PC-3 (cell line): ENCODE measurements at regions not wholly inside any gene's neighbourhood (a gene's known extent, or its start where the extent isn't known, plus 50 kb on each side); places are given as distances from the start of the nearest gene placed in this dataset.

Experiments
- ATAC-seq: fragments of 200-7000 bp; cut with Tn5 transposase; 2 replicates; pipeline ENCODE4 v1.9.1; 2020; ENCODE audit warnings: mild to moderate bottlenecking, moderate library complexity
- BruUV-seq: library from RNA; stranded (reverse); fragments of 400-500 nt; replicated peaks from 2 replicates; lab custom pipeline; 2021; lab: Mats Ljungman, UMichigan
- CTCF ChIA-PET: fragments of 300-600 bp; sonication (Branson Sonifier 250); formaldehyde crosslinking; loops from one replicate; lab custom pipeline; 2022; ENCODE audit warnings: antibody characterized with exemption; lab: Charles Lee
- POLR2A ChIA-PET: fragments of 300-600 bp; sonication (Branson Sonifier 250); formaldehyde crosslinking; loops from one replicate; lab custom pipeline; 2022; ENCODE audit warnings: antibody characterized with exemption; ENCODE audit not compliant: unreplicated experiment; lab: Charles Lee
- DNase-seq: peaks from one replicate; pipeline ENCODE4 v3.0.0-alpha.2; 2015
- H2AFZ ChIP-seq: fragments of 300-600 bp; sonication (generic); 2 replicates; pipeline ENCODE4 v1.6.0; 2016; ENCODE audit warnings: antibody characterized with exemption, low read length
- H3F3A ChIP-seq: fragments of 300-600 bp; sonication (generic); one replicate; pipeline ENCODE4 v1.6.0; 2017; ENCODE audit warnings: antibody characterized with exemption, low read length, control low read depth, mild to moderate bottlenecking; ENCODE audit not compliant: unreplicated experiment
- H3K27ac ChIP-seq: fragments of 300-600 bp; sonication (generic); 2 replicates; pipeline ENCODE4 v1.5.1; 2016; ENCODE audit warnings: mild to moderate bottlenecking, low read length
- H3K27me3 ChIP-seq: fragments of 300-600 bp; sonication (generic); 2 replicates; pipeline ENCODE4 v1.6.1; 2016; ENCODE audit warnings: low read length, mixed read lengths
- H3K36me3 ChIP-seq: fragments of 300-600 bp; sonication (generic); 2 replicates; pipeline ENCODE4 v1.6.1; 2016; ENCODE audit warnings: low read depth, mixed run types, low read length, mixed read lengths
- H3K4me1 ChIP-seq: fragments of 300-600 bp; sonication (generic); 2 replicates; pipeline ENCODE4 v1.5.1; 2016; ENCODE audit warnings: low read length; ENCODE audit not compliant: insufficient read depth
- H3K4me2 ChIP-seq: fragments of 300-600 bp; sonication (generic); 2 replicates; pipeline ENCODE4 v1.6.0; 2016; ENCODE audit warnings: low read length
- H3K4me3 ChIP-seq: fragments of 300-600 bp; sonication (generic); 2 replicates; pipeline ENCODE4 v1.5.1; 2016; ENCODE audit warnings: mild to moderate bottlenecking, low read length, mixed read lengths
- H3K79me2 ChIP-seq: fragments of 300-600 bp; sonication (generic); 2 replicates; pipeline ENCODE4 v1.6.1; 2017; ENCODE audit warnings: low read length, mixed read lengths
- H3K9ac ChIP-seq: fragments of 300-600 bp; sonication (generic); 2 replicates; pipeline ENCODE4 v1.6.0; 2016; ENCODE audit warnings: mild to moderate bottlenecking, low read length
- H3K9me2 ChIP-seq: fragments of 300-600 bp; sonication (generic); replicated peaks from 2 replicates; pipeline ENCODE4 v1.6.1; 2016; ENCODE audit warnings: mixed run types, low read length, mixed read lengths
- H3K9me3 ChIP-seq: fragments of 300-600 bp; sonication (generic); 2 replicates; pipeline ENCODE4 v1.6.1; 2016; ENCODE audit warnings: low read length, mixed read lengths
- H4K20me1 ChIP-seq: fragments of 300-600 bp; sonication (generic); 2 replicates; pipeline ENCODE4 v1.6.1; 2016; ENCODE audit warnings: low read length, mixed read lengths
- EZH2 ChIP-seq: fragments of 300-600 bp; sonication (generic); IDR thresholded peaks from one replicate; pipeline ENCODE4 v1.6.1; 2017; ENCODE audit warnings: antibody characterized with exemption, mild to moderate bottlenecking, low read length; ENCODE audit not compliant: unreplicated experiment
- EZH2phosphoT487 ChIP-seq: fragments of 300-600 bp; sonication (generic); IDR thresholded peaks from 2 replicates; pipeline ENCODE4 v1.6.1; 2018; ENCODE audit warnings: mild to moderate bottlenecking, antibody characterized with exemption, low read length, borderline replicate concordance
- intact Hi-C: fragments of 100-400 bp; cut with micrococcal nuclease; formaldehyde crosslinking; loops from 2 replicates; pipeline ENCODE4 v1.9.0; 2023
- TF ChIP-seq, protein P1 (sequence below): fragments of 300-600 bp; sonication (generic); conservative IDR thresholded peaks from 2 replicates; pipeline ENCODE4 v1.5.1; 2017; ENCODE audit warnings: antibody characterized with exemption, low read depth, mild to moderate bottlenecking, low read length

DNA sequence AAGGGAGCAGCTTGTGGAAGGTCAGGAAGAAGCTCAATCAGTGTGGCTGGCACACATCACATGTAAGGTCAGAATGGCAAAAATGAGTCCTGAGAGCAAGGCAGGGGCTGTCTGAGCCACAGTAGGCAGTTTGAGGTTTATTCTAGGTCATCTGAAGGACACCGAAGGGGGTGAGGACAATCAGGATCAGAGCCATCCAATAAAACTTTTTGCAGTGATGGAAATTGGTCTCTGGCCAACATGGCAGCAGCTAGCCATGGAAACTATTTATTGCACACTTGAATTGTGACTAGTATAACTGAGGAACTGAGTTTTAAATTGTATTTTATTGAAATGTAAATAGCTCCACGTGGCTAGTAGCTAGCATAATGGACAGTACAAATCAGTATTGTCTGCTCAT lies 97.0 kb upstream of the CACNA1E start:
- H3K27me3 ChIP-seq, result peaks cover 8% of the 10 kb centered on the region
- BruUV-seq, result no TSS peak
- no peaks in the 10 kb centered on the region for H3K4me1 ChIP-seq
- DNase-seq, result no peak
- no peaks in the 10 kb centered on the region for H3K79me2 ChIP-seq
- no peak for ATAC-seq
- no peaks in the 10 kb centered on the region for H3K36me3 ChIP-seq
- no peak overlapping the region for H3K27ac ChIP-seq
- TF ChIP-seq EZH2phosphoT487 (no peak), EZH2 (no peak)
- TF ChIP-seq, protein P1, sequence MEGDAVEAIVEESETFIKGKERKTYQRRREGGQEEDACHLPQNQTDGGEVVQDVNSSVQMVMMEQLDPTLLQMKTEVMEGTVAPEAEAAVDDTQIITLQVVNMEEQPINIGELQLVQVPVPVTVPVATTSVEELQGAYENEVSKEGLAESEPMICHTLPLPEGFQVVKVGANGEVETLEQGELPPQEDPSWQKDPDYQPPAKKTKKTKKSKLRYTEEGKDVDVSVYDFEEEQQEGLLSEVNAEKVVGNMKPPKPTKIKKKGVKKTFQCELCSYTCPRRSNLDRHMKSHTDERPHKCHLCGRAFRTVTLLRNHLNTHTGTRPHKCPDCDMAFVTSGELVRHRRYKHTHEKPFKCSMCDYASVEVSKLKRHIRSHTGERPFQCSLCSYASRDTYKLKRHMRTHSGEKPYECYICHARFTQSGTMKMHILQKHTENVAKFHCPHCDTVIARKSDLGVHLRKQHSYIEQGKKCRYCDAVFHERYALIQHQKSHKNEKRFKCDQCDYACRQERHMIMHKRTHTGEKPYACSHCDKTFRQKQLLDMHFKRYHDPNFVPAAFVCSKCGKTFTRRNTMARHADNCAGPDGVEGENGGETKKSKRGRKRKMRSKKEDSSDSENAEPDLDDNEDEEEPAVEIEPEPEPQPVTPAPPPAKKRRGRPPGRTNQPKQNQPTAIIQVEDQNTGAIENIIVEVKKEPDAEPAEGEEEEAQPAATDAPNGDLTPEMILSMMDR, result no peak
- no peaks in the 10 kb centered on the region for H3K9me3 ChIP-seq
- no peak overlapping the region for H3K4me2 ChIP-seq
- POLR2A ChIA-PET, result no interaction called here
- intact Hi-C loops, result no loop called here
- H3K9me2 ChIP-seq, result no peaks in the 10 kb centered on the region
- no peak overlapping the region for H2AFZ ChIP-seq
- CTCF ChIA-PET, result no interaction called here
- H3K9ac ChIP-seq, result no peak overlapping the region
- H4K20me1 ChIP-seq, result no peaks in the 10 kb centered on the region
- no peaks in the 10 kb centered on the region for H3F3A ChIP-seq
- no peak overlapping the region for H3K4me3 ChIP-seq

DNA sequence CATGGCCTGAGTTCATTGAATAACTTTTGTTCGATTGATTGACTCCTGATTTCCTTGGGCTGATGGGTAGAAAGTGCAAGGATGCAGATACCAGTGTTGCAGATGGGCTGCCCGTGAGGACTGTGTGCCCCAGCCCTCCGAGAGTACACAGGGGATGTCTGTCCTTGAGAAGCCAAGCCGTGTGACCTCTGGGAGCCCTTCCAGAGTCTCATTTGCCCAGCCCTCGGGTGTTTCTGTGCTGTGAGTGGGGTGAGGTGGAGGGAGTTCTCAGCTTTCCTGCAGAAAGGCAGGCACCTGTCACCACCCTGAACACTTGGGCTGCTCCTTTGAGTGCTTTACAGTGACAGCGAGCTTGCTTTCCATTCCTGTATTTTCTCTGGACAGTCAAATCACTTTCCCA lies 96.4 kb upstream of the CACNA1E start:
- Histone ChIP-seq H3F3A (no peaks in the 10 kb centered on the region), H3K27me3 (peaks cover 3% of the 10 kb centered on the region; the same call in 1 of the 2 replicates)
- intact Hi-C loops, result no loop called here

DNA sequence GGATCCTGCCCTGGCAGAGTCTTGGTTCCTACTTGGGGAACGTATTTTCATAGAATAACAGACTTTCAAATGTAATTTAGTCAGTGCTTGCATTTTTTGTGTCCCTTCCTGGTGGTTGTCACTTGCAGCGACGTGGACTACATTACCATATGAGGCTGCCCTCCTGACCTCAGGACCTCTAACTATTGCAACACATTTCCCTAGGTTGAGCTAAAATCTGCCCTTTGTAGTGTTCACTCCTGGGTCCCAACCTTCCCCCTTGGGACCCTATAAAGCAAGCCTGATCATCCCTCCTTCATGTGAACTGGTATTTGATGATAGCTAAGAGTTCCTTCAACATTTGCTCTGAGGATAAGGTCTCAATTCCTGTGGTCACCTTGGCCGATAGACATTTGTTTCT lies 95.6 kb upstream of the CACNA1E start:
- H4K20me1 ChIP-seq, result no peaks in the 10 kb centered on the region
- intact Hi-C loops, result no loop called here
- no peaks in the 10 kb centered on the region for H3K36me3 ChIP-seq
- DNase-seq (no peak), ATAC-seq (no peak)
- no peaks in the 10 kb centered on the region for H3K9me3 ChIP-seq
- BruUV-seq, result no TSS peak
- H3K9me2 ChIP-seq, result no peaks in the 10 kb centered on the region
- H3K27ac ChIP-seq, result no peak overlapping the region
- H3K4me2 ChIP-seq, result no peak overlapping the region
- H3K79me2 ChIP-seq, result no peaks in the 10 kb centered on the region
- no peak for TF ChIP-seq EZH2phosphoT487
- TF ChIP-seq, protein P1, result no peak
- TF ChIP-seq EZH2, result no peak
- no peaks in the 10 kb centered on the region for H3K4me1 ChIP-seq
- POLR2A ChIA-PET, result no interaction called here
- no peaks in the 10 kb centered on the region for H3K27me3 ChIP-seq
- no peak overlapping the region for H2AFZ ChIP-seq
- CTCF ChIA-PET, result no interaction called here
- H3K9ac ChIP-seq, result no peak overlapping the region
- no peak overlapping the region for H3K4me3 ChIP-seq
- H3F3A ChIP-seq, result no peaks in the 10 kb centered on the region

More for the DNA sequence above, 96.4 kb upstream of the CACNA1E start:
- no peak overlapping the region for H3K4me2 ChIP-seq
- BruUV-seq, result no TSS peak
- DNase-seq, result no peak
- H3K27ac ChIP-seq, result no peak overlapping the region
- no peak for ATAC-seq
- no peaks in the 10 kb centered on the region for H3K36me3 ChIP-seq
- H2AFZ ChIP-seq, result no peak overlapping the region
- H3K9ac ChIP-seq, result no peak overlapping the region
- CTCF ChIA-PET, result no interaction called here
- H3K9me3 ChIP-seq, result no peaks in the 10 kb centered on the region
- no peaks in the 10 kb centered on the region for H3K9me2 ChIP-seq
- H4K20me1 ChIP-seq, result no peaks in the 10 kb centered on the region
- POLR2A ChIA-PET, result no interaction called here
- no peak for TF ChIP-seq EZH2phosphoT487
- TF ChIP-seq, protein P1, result no peak
- TF ChIP-seq EZH2, result no peak
- no peaks in the 10 kb centered on the region for H3K4me1 ChIP-seq
- H3K79me2 ChIP-seq, result no peaks in the 10 kb centered on the region
- H3K4me3 ChIP-seq, result no peak overlapping the region
